ENCODE measurements at regions not wholly inside any gene's neighbourhood (a gene's known extent, or its start where the extent isn't known, plus 50 kb on each side); places are given as distances from the start of the nearest gene placed in this dataset.
"Not testable (repeated sequence)": the region's sequence is repeated elsewhere in the genome, so short reads cannot be mapped to it uniquely, and the experiment has no call there.

DNA sequence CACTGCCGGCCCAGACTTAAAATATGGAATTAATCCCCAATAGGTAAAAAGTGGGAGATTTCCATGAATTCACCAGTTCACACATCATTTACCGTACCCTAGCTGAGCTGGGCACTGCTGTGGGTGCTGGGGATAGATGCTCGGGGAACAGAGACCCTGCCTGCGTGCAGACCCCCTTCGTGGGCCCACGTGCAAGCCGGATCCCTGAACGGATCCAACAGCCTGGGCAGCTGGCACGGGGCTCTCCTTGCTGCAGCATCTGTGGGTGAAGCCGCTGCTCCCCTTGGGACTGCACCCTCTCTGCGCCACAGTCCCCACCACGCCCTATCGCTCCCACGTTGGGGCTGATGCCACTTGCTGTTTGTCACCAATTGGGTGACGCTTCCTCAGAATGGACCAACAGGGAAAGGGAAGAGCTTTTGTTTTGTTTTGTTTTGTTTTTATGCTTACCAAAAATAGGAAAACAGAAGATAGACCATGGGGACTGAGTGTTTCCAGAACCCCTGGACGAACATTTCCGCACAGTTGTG is 279.7 kb upstream of the SFSWAP start:
- TF ChIP-seq, protein P1, sequence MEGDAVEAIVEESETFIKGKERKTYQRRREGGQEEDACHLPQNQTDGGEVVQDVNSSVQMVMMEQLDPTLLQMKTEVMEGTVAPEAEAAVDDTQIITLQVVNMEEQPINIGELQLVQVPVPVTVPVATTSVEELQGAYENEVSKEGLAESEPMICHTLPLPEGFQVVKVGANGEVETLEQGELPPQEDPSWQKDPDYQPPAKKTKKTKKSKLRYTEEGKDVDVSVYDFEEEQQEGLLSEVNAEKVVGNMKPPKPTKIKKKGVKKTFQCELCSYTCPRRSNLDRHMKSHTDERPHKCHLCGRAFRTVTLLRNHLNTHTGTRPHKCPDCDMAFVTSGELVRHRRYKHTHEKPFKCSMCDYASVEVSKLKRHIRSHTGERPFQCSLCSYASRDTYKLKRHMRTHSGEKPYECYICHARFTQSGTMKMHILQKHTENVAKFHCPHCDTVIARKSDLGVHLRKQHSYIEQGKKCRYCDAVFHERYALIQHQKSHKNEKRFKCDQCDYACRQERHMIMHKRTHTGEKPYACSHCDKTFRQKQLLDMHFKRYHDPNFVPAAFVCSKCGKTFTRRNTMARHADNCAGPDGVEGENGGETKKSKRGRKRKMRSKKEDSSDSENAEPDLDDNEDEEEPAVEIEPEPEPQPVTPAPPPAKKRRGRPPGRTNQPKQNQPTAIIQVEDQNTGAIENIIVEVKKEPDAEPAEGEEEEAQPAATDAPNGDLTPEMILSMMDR (optimal IDR thresholded peaks at IDR 0.05 in 1 of 3, IDR thresholded peaks at IDR 0.05 in 1 of 3, conservative IDR thresholded peaks at IDR 0.05 in 1 of 3; ENCODE audit: extremely low read depth in 1 of 3, insufficient read depth in 2 of 3, low read length in 3 of 3) = not testable (repeated sequence)
- not testable (repeated sequence) for TF ChIP-seq EZH2 (IDR thresholded peaks at IDR 0.05; ENCODE audit: low read length)

All from keratinocyte (primary cell).